Parathyroid adenoma (tissue), 2 donors: ENCODE measurements at regions not wholly inside any gene's neighbourhood (a gene's known extent, or its start where the extent isn't known, plus 50 kb on each side); places are given as distances from the start of the nearest gene placed in this dataset.

ENCODE experiments used
- H2AFZ ChIP-seq: fragments of 300-600 bp; sonication (generic); one replicate; pipeline ENCODE4 v1.7.0; 2017; ENCODE audit warnings: antibody characterized with exemption, mild to moderate bottlenecking
- H3K27ac ChIP-seq: fragments of 300-600 bp; sonication (generic); one replicate; pipeline ENCODE4 v1.7.0; 2017
- H3K27me3 ChIP-seq: fragments of 300-600 bp; sonication (generic); one replicate; pipeline ENCODE4 v1.7.0; 2017; ENCODE audit warnings: low read length; ENCODE audit not compliant: control insufficient read depth, insufficient read depth
- H3K36me3 ChIP-seq: fragments of 300-600 bp; sonication (generic); one replicate; pipeline ENCODE4 v1.7.0; 2017; ENCODE audit warnings: low read length; ENCODE audit not compliant: control insufficient read depth, insufficient read depth
- H3K4me1 ChIP-seq: fragments of 300-600 bp; sonication (generic); one replicate; pipeline ENCODE4 v1.7.0; 2017; ENCODE audit warnings: control low read depth
- H3K4me2 ChIP-seq: fragments of 300-600 bp; sonication (generic); one replicate; pipeline ENCODE4 v1.7.0; 2017; ENCODE audit warnings: low read length
- H3K4me3 ChIP-seq: fragments of 300-600 bp; sonication (generic); one replicate; pipeline ENCODE4 v1.7.0; 2017; ENCODE audit warnings: low read depth, low read length
- H3K79me2 ChIP-seq: fragments of 300-600 bp; sonication (generic); one replicate; pipeline ENCODE4 v1.7.0; 2017; ENCODE audit warnings: control low read depth
- H3K9ac ChIP-seq: fragments of 300-600 bp; sonication (generic); one replicate; pipeline ENCODE4 v1.7.0; 2017; ENCODE audit warnings: mild to moderate bottlenecking
- H3K9me3 ChIP-seq: fragments of 300-600 bp; sonication (generic); one replicate; pipeline ENCODE4 v1.7.0; 2017; ENCODE audit warnings: low read length; ENCODE audit not compliant: control insufficient read depth
- TF ChIP-seq, protein P1 (sequence below): fragments of 300-600 bp; sonication (generic); IDR thresholded peaks from one replicate; pipeline ENCODE4 v1.7.0; 2017; ENCODE audit warnings: antibody characterized with exemption, mild to moderate bottlenecking
- donor health status: primary hyperparathyroidism.

DNA sequence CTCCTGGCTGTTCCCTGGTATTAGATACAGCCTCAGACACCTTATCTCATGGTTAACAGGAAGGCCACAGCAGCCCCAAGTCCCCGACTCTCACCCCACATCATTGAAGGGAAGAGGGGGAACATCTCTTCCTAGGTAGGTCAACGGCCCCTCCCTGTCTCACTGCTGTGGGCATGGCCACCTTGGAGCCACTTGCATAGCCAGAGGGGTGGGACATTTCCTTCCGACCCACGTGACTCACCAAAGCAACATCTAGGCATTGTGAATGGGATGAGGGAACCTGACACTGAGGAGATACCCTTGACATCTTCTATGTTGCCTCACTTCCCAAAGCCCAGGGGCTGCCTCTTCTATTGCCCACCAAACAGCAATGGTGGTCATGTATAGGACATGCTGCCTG, 68.5 kb upstream of the GPR26 start:
- no peaks in the 10 kb centered on the region for H3K4me1 ChIP-seq
- no peaks in the 10 kb centered on the region for H3K79me2 ChIP-seq
- no peaks in the 10 kb centered on the region for H3K36me3 ChIP-seq
- H3K27me3 ChIP-seq, result no peaks in the 10 kb centered on the region
- TF ChIP-seq, protein P1, sequence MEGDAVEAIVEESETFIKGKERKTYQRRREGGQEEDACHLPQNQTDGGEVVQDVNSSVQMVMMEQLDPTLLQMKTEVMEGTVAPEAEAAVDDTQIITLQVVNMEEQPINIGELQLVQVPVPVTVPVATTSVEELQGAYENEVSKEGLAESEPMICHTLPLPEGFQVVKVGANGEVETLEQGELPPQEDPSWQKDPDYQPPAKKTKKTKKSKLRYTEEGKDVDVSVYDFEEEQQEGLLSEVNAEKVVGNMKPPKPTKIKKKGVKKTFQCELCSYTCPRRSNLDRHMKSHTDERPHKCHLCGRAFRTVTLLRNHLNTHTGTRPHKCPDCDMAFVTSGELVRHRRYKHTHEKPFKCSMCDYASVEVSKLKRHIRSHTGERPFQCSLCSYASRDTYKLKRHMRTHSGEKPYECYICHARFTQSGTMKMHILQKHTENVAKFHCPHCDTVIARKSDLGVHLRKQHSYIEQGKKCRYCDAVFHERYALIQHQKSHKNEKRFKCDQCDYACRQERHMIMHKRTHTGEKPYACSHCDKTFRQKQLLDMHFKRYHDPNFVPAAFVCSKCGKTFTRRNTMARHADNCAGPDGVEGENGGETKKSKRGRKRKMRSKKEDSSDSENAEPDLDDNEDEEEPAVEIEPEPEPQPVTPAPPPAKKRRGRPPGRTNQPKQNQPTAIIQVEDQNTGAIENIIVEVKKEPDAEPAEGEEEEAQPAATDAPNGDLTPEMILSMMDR, result no peak
- H3K4me2 ChIP-seq, result no peak overlapping the region
- no peak overlapping the region for H3K27ac ChIP-seq
- no peak overlapping the region for H3K9ac ChIP-seq
- no peaks in the 10 kb centered on the region for H3K9me3 ChIP-seq
- no peak overlapping the region for H3K4me3 ChIP-seq
- no peak overlapping the region for H2AFZ ChIP-seq

DNA sequence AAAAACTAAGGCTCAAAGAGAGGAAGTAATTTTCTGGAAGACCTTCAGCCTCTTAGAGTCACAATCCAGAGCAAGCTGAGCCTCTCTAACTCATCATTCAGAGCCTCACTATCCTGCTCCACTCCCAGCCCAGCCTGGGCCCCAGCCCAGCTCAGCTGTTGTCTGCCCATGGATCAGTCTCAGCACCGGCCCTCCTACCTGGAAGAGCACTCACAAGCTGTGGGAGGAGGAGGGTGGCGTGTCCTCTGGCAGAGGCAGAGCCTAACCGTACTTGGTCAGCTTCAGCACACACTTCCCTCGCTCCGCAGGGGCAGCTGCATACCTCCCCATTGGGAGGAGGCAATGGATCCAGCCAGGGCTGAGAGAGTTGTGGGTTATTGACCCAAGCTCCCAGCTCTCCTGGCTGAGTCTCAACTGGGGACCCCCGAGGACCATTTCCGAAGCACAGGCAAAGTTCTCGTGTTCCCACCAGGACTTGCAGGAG, 66.7 kb upstream of the GPR26 start:
- Histone ChIP-seq H3K36me3 (no peaks in the 10 kb centered on the region), H3K9ac (no peak overlapping the region), H3K4me1 (no peaks in the 10 kb centered on the region), H3K4me3 (no peak overlapping the region), H3K4me2 (no peak overlapping the region), H2AFZ (no peak overlapping the region), H3K27ac (no peak overlapping the region), H3K9me3 (no peaks in the 10 kb centered on the region), H3K27me3 (no peaks in the 10 kb centered on the region), H3K79me2 (no peaks in the 10 kb centered on the region)
- TF ChIP-seq, protein P1, result no peak

DNA sequence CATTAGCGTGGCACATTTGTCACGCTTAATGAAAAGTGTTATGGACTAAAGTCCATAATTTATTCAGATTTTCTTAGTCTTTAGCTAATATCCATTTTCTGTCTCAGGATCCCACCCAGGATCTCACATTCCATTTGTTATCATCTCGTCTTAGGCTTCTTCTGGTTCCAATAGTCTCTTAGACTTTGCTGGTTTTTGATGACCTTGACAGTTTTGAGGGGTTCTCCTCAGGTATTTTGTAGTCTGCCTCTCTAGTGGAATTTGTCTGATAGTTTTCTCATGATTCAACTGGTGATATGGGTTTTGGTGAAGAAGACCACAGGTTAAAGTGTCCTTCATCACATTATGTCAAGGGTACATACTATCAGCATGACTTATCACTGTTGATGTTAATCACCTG, 66.0 kb upstream of the GPR26 start:
- Histone ChIP-seq H3K27ac (no peak overlapping the region), H3K4me2 (no peak overlapping the region), H3K27me3 (no peaks in the 10 kb centered on the region), H3K4me1 (no peaks in the 10 kb centered on the region), H3K36me3 (no peaks in the 10 kb centered on the region), H2AFZ (no peak overlapping the region), H3K79me2 (no peaks in the 10 kb centered on the region), H3K4me3 (no peak overlapping the region), H3K9me3 (no peaks in the 10 kb centered on the region), H3K9ac (no peak overlapping the region)
- TF ChIP-seq, protein P1, result no peak

DNA sequence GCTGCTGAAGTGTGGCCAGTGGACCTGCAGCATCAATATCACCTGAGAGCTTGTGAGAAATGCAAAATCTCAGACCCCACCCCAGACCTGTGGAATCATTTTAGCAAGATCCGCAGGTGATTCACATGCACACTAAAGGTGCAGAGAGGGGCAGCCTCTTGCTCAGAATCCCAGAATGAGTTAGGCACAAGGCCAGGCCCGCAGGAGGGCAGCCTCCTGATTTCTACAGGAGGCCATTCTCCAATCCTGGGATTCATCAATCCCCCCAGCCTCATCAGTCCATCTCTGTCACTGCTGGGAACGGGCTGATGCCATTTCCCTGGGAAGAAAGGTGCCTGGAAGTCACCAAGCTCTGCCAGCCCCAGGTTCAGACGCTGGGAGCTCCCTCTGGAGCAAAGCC, 63.0 kb upstream of the GPR26 start:
- Histone ChIP-seq H3K79me2 (no peaks in the 10 kb centered on the region), H3K9ac (no peak overlapping the region), H3K27me3 (no peaks in the 10 kb centered on the region), H3K4me3 (no peak overlapping the region), H3K9me3 (no peaks in the 10 kb centered on the region), H3K4me1 (no peaks in the 10 kb centered on the region), H2AFZ (no peak overlapping the region), H3K4me2 (no peak overlapping the region), H3K27ac (no peak overlapping the region), H3K36me3 (no peaks in the 10 kb centered on the region)
- TF ChIP-seq, protein P1, result no peak

DNA sequence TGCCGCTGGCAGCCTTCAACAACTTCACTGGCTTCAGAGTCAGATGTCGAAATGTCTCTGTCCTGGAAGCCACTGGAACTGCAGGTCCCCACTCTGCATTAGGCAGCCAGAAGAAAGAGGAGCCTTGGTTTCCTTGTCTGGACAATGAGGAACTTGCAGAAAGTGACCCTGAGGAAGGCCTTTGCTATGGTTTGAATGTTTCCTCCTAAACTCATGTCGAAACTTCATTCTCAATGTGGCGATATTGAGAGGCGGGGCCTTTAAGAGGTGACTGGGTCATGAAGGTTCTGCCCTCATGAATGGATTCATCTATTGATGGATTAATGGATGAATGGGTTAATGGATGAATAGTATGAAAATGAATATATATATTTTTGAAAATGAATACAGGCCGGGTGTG, 61.6 kb upstream of the GPR26 start:
- H3K4me2 ChIP-seq, result no peak overlapping the region
- H3K4me1 ChIP-seq, result no peaks in the 10 kb centered on the region
- no peak overlapping the region for H2AFZ ChIP-seq
- H3K4me3 ChIP-seq, result no peak overlapping the region
- no peak overlapping the region for H3K27ac ChIP-seq
- TF ChIP-seq, protein P1, result no peak
- no peaks in the 10 kb centered on the region for H3K27me3 ChIP-seq
- H3K36me3 ChIP-seq, result no peaks in the 10 kb centered on the region
- no peaks in the 10 kb centered on the region for H3K9me3 ChIP-seq
- H3K79me2 ChIP-seq, result no peaks in the 10 kb centered on the region
- no peak overlapping the region for H3K9ac ChIP-seq
